HG03442 (cell line): ENCODE measurements at regions not wholly inside any gene's neighbourhood (a gene's known extent, or its start where the extent isn't known, plus 50 kb on each side); places are given as distances from the start of the nearest gene placed in this dataset.

Experiments
- ATAC-seq: cut with Tn5 transposase; IDR thresholded peaks from one replicate; pipeline ENCODE4 v1.9.1; 2021; ENCODE audit warnings: mild to moderate bottlenecking, moderate library complexity; ENCODE audit not compliant: unreplicated experiment

DNA sequence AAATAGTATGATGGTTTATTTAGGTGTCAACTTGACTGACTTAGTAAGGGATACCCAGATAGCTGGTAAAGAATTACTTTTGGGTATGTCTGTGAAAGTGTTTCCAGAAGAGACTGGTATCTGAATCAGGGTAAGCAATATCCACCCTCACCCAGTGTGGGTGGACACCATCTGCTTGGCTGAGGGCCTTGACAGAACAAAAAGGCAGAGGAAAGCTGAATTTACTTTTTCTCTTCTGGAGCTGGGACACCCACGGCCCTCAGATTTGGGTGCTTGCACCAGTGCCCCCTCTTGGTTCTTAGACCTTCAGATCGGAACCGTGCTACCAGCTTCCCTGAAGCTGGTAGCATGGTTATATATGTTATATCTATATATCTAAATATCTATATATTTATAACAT is 489.5 kb upstream of the MPDZ start:
- ATAC-seq, result no peak

DNA sequence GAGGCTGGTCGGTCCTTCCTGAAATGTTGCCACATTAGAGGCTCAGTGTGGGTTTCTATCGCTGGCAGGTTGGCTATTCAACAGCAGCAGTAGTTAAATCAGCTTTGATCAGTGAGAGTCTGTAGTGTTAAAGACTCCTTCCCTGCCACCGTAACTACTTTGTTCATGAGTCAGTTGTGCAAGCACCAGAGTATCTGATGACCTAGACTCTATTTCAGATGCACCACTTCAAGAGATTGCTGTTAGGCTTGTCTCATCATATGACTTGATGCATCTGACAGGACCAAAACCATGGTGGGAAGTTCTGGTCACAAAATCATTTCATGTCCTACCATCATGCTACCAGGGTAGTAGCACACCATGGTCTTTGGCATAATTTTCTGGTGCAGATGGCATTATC is 482.7 kb upstream of the MPDZ start:
- no peak for ATAC-seq

DNA sequence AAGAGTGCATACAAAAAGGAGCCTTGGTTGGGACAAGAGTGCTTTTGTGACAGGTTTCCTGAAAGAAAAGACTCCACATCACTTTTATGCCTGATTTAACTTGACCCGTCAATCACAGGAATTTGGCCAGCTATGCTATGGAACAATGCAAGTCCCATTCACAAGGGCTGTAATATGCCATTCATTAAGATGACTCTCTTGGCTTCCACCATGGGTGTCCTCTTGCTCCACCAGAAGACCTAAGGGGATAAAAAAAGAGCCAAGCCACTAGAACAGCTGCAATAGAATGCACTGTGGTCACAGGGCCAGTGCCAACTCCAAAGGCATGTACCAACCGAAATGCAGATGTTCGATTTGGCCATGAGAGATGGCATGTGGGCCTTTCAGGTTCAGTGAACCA is 480.1 kb upstream of the MPDZ start:
- ATAC-seq, result no peak

DNA sequence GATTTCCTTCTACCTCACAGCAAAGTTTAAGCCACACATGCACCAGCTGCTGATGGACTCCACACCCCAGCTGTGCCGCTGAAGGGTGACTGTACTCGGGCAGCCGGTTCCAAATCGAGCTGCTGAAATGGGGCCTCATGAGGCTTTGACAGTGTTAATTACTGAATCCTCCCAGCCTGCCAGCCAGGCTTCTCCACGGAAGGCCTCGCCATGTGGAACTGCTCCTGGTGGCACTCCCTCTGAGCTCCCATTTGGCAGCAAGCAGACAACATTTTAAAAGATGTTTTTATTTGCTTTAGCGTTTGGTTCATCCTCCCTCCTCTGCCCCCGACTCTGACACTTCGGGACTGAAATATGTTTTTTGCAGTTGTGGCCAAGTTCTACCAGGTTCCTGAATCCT is 479.4 kb upstream of the MPDZ start:
- no peak for ATAC-seq

DNA sequence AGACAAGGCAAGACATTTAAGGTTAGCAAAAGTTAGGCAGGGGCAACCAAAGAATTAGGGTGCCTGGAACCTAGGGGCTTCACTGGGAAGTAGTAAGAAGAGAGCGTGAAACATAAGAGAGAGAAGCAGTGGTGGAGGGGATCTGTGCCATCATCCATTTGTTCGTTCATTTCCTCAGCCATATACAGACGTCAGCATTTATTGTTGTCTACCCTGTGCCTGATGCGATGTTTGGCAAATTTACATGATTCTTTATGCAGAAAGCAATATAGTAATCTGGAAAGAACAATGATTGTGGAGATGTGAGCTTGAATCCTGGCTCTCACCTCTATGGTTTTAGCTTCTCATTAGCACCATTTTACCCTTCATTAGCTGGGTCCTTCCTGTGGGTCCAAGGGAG is 477.5 kb upstream of the MPDZ start:
- no peak for ATAC-seq

DNA sequence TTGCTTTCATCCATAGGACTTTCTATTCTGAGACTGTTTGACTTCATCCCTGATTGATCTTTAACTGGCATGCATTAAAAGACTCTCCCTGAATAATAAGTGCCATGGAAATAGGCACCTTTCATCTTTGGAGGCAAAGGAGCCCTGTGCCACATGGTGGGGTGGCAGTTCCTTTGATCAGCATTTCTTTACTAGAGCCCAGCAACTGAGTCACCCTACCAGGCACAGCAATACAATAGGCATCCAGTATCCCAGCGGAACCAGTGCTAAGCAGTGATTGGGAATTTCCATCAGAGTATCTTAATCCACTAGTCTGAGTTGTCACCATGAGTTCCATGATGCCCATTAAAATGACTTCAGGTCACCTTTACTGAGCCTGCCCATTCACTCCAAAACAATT is 476.1 kb upstream of the MPDZ start:
- ATAC-seq, result no peak

DNA sequence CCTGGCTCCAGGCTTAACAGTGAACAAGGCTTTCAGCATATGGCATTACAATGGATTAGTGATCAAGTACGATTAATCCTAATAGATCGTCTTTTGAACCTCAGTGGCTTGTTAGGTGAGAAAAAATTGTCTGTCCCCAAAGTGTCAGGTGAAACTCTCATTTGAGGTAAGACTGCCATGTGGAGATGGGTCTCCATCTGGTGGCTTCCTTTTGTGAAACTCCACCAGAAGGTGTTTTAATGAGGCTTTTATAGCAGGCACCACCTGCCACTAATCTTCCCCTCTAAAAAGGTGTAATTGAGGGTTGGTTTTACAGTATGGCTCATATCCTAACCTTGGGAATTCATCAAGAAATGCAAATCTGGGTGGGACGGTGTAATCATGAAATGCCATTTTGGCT is 471.1 kb upstream of the MPDZ start:
- no peak for ATAC-seq

DNA sequence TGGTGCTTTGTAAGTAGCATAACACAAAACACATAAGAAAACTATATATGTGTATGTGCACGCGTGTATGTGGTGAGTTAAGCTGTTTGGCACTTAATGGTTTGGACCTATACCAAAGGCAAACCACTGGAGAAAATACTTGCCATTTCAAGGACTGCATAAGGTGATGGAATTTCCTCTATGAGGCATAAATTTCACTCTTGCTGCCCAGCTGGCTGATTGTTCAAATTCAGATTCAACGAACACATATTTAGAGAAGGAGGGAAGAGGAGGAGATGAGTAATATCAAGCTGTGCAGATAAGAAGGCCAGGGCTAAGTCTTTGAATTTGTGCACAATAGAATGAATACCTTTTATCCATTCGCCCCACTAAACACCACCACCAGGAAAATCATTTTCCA is 470.6 kb upstream of the MPDZ start:
- ATAC-seq, result no peak

DNA sequence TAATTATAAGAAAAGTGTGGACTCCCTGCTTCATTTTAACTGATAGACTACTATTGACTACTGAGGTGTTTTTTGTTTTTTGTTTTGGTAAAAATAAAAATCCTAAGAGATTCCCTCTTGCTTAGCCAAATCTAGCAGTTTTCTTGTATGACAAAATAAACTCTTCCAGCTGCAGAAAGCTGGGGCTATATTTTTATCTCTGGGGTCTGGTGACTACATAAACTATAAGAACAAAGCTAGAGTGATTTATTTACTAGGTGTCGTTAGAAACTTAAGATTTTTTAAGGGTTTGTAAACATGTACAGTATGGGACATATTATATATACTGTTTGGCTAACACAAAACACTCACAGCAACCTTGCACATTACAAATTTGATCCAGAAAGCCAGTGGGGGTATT is 467.4 kb upstream of the MPDZ start:
- ATAC-seq, result no peak

DNA sequence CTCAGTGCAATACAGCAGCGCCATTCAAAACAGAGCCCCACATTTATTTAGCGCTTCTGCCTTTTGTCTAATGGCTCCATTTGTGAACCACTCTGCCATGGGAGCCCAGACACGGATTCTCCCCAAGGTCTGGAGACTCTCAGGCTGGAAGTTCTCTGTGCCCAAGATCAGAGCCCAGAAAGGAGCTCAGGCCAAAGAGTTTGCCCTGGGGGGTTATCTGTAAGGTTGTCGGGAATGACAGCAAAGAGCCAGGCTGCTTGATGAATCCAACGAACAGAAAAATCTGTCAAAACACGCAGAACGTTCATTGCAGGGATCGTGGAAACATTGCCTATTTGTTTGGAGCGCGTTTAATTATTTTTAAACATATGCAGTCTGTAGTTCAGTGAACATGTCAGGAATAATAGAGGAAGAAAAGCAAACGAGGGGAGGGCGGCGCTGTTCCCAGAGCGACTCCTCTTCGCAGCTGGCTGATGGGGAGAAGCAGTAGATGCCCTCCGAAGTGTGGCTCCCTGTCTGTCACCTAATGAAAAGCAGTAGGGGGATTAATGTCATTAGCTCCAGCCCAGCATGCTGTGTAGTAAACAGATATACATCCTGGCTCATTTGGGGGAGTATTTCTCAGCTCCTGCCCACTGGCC is 464.9 kb upstream of the MPDZ start:
- no peak for ATAC-seq

DNA sequence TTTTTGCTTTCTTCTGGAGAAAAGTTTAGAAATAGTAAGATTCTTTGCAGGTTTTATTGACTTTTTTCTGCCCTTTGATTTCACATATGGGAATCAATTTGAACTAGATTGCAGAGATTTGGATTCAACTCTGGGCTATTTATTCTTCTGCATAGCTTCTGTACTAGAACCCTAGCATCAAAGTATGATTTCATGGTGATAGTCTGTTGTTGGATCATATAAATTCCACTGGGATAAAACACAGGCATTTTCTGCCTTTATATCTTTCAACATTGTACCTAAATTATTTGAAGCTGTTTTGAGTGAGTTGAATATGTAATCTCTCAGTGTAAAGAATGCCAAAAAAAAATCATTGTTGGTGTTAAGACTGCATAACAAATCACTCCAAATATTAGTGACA is 458.4 kb upstream of the MPDZ start:
- no peak for ATAC-seq

DNA sequence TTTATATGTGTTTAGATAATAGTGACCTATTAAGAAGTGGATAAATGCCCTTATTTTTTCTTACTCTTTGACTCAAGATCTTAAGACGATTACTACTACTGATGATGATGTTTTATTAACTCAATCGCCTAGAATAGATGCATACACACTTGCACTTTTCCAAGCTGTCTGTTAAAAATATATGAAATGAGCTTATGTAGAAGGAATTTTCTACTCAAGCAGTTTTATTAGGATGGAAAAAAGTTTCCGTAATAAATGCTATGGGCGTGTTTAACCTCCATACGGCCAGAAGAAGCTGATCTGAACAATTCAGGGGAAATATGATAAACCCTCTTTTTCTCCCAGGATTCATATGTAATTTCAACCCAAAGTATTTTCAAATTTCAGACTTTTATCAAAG is 455.7 kb upstream of the MPDZ start:
- no peak for ATAC-seq

DNA sequence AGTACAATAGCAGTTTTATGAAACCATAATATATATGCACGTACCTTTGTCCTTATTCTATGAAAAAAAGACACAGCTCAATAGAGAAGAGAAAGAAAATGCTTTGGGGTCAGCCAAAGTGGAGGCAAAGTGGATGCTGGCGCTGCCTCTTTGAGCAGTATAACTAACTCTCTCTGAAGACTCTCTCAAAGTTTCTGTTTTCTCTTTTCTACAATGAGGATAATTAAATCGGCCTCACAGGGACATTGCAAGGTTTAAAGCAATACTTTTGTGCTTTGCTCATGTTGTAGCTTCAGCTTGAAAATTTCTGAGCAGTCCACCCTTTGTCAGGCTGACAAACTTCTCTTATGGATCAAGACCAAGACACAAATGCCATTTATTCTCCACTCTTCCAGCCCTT is 455.1 kb upstream of the MPDZ start:
- no peak for ATAC-seq

DNA sequence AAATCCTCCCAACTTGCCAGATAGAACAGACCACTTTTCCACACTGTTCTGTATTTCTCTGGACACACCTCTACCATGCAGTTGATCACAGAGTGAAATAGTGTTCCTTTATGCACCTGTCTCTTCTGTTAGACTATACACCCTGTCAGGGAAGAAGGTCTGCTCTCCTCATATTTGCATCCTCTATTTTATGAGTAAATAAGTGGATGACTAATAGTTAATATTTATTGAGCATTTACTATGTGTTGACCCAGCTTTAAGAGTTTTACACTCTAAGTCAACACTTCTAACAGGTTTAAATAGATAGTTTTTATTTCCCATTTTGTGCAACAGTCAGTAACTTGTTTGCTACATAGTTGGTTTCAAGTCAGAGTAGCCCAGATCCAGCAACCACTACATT is 452.8 kb upstream of the MPDZ start:
- no peak for ATAC-seq

DNA sequence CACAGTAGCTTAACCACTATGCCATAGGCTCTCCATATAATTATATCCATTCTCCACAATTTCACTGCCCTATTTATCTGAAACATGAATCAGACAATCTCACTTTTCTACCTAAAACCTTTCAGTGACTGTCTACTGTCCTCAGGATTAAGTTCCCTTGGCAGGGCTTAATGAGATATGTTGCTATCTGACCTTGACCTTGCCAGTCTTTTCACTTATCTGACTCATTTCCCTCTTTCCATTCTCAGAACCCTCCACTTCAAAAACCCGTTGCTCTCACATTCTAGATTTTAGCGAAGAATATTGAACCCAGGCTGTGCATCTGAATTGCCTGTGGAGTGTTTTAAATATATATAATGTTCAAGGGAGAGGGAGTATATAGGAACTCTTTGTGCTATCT is 452.1 kb upstream of the MPDZ start:
- no peak for ATAC-seq

DNA sequence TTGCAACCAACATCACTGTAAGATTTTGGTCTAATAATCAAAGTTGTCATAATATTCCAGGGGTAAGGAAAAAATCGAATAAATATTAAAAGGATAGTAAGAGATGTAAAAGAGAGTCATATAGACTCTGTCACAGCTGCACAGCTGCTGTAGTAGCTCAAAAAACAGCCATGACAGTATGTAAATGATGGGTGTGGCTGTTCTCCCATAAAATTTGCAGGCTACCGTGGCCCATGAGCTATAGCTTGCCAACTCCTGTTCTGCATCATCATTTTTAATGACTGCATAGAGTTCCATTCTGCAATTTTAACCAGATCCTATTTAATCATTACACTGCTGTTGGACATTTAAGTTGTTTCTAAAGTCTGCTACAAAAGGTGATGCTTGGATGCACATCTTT is 450.5 kb upstream of the MPDZ start:
- no peak for ATAC-seq

DNA sequence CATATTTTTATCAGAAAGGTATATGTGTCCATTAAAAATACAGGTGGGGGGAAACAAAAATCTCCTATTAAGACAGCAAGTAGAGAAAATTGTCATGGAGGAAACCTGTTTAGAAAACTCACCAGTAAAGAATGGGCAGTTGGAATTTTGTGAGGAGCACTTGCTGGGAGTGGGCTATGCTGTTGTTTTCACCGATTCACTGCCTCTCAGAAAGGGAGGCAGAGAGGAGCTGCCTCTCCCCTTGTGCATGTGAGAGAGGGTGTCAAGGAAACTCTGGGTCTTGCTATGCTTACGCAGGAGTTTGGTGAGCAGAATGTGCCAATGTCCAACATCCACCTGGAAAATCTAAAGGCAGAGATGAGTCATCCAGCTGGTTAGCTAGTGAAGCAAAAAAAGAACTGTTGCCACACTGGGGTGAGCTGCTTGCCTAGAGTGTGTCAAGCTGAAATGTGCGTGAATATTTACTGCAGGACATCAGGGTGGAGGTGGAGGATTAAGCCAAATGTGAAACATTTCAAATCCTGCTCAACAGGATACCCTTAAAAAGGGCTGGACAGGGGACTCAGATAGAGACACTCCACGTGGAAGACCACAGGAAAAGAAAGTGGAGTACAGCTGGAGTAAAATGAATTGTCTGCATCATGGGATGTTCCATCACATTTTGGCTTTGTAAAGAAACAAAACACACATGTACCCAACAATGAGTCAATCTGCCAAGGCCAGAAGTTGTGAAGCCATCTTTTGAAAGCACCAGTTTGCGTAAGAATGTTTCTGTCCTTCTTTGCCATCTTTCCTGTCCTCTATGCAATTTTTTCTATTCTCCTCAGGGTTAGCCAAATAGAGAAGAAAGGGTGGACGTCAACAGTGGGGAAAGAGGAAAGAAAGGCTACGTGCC is 449.7 kb upstream of the MPDZ start:
- no peak for ATAC-seq

DNA sequence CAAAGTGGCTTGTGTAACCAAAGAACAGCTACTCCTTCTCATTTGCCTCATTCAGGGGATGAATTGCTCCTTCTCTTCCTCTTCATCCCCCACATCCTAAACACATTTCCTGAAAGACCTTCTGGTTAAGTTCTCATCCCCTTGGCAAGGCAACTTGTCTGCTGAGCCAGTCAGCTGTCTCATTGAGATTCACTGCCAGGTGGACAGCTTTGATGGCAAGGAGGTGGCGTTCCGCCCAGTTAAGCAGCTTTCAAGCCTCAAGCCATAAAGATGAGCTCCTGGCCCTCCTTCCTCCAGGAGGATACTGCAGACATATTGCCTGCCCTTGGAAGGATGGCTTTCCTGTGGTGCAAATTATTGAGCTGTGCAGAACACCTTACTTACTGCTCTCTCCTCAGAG is 448.6 kb upstream of the MPDZ start:
- ATAC-seq, result no peak

DNA sequence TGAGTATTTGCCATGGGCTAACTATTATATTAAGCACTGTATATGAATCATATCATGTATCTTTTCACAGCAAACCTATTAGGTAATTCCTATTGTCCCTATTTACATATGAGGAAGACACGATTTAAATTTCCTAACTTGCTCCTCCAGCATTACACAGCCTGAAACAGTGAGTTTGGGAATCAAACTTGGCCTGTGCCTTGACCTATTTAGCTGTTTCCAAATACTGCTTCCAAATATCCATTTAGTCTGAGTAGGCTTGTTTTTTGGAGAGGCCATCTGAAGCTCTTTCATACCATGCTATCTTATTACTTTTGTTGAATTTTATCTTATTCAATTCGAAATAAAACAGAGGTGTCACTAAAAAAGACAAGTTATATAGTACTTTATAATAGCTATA is 447.3 kb upstream of the MPDZ start:
- ATAC-seq, result no peak

DNA sequence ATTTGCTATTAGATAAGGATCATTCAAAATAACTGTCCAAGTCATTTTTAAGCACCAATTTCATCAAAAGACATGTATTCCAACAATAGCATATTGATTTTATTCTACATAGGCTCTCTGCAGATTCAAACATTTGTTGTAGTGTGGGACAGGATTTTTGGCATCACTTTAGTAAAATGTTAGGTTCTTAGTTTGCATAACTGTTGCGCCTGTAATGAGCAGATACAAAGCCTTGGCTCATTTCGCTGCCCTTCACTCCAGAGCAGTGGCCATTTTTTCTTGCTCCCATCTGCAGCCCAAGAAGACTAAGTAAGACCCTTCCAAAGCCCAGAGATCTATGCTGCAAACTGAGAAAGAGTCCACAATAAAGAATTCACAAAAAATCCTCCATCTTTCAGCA is 446.0 kb upstream of the MPDZ start:
- no peak for ATAC-seq

DNA sequence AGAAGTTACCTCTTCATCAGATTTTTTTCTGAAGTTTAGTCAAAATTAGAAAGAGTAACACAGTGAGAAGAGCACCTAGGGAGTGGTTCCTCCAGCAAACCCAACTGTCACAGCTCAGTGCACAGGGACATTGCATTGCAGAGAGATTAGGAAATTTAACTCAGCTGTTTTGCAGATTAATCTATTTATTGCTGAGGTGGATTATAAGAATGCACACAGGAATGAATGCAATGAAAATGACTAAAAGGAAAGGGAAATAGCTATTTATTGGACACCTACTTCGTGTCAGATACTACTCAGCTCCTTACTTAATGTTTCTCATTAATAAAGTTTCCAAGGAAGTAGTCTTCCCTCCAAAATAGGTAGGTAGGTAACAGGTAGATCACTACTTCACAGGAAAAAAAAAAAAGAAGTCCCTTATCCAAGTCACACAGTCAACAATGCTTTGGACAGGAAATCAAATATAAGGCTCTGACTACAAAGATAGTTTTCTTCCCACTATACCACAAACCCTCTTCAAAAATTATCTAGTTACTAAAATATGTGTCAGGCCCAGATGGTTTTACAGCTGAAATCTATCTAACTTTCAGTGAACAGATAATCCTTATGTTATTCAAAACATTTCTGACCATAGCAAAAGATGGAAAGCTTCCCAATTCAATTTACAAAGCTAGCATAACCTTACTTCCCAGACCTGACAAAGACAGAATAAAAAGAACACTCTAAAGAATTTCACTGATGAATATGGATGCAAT is 442.2 kb upstream of the MPDZ start:
- no peak for ATAC-seq
